ENCODE measurements at regions not wholly inside any gene's neighbourhood (a gene's known extent, or its start where the extent isn't known, plus 50 kb on each side); places are given as distances from the start of the nearest gene placed in this dataset.

GRCh38 chr2:181841079-181841478 is 50.5 kb upstream of the ITPRID2 start:
- Mint-ChIP-seq H3K36me3 (ENCODE audit: low read depth) (no peaks in the 10 kb centered on the region), H3K4me1 (ENCODE audit: low read depth) (peaks cover 7% of the 10 kb centered on the region; the same call in 1 of the 2 replicates), H3K9me3 (no peaks in the 10 kb centered on the region), H3K27me3 (ENCODE audit: insufficient read depth) (peaks cover 4% of the 10 kb centered on the region; the same call in 1 of the 2 replicates), H3K4me3 (no peak overlapping the region), H3K27ac (no peak overlapping the region)
- no peak for DNase-seq
- no peak for TF ChIP-seq CTCF (IDR thresholded peaks at IDR 0.05)

All from HFFc6 (cell line).